ENCODE measurements at regions not wholly inside any gene's neighbourhood (a gene's known extent, or its start where the extent isn't known, plus 50 kb on each side); places are given as distances from the start of the nearest gene placed in this dataset.
"Not testable (repeated sequence)": the region's sequence is repeated elsewhere in the genome, so short reads cannot be mapped to it uniquely, and the experiment has no call there.

- intact Hi-C loops (cut with micrococcal nuclease), result no loop called here
Measured at GRCh38 chr21:35533893-35534292, 484.8 kb upstream of the RUNX1 start.

GRCh38 chr21:35530766-35531165, 481.7 kb upstream of the RUNX1 start:
- intact Hi-C loops (cut with micrococcal nuclease), result no loop called here

- intact Hi-C loops (cut with micrococcal nuclease), result loop anchor here (10.0 kb wide), 1 partner anchor 485 kb away; the partner anchor contains the start of gene RUNX1
Measured at GRCh38 chr21:35529171-35529863, 480.2 kb upstream of the RUNX1 start.

GRCh38 chr21:35528116-35529042, 479.3 kb upstream of the RUNX1 start:
- intact Hi-C loops (cut with micrococcal nuclease), result loop anchor here (10.0 kb wide), 1 partner anchor 484 kb away; the partner anchor contains the start of gene RUNX1

- intact Hi-C loops (cut with micrococcal nuclease), result loop anchor here (10.0 kb wide), 1 partner anchor 483 kb away; the partner anchor contains the start of gene RUNX1
Measured at GRCh38 chr21:35527358-35527757, 478.3 kb upstream of the RUNX1 start.

- intact Hi-C loops (cut with micrococcal nuclease), result loop anchor here (10.0 kb wide), 1 partner anchor 481 kb away; the partner anchor contains the start of gene RUNX1
Measured at GRCh38 chr21:35525443-35525842, 476.3 kb upstream of the RUNX1 start.

- intact Hi-C loops (cut with micrococcal nuclease), result loop anchor here (10.0 kb wide), 1 partner anchor 477 kb away; the partner anchor contains the start of gene RUNX1
Measured at GRCh38 chr21:35521852-35522505, 472.9 kb upstream of the RUNX1 start.

GRCh38 chr21:35521293-35521692, 472.2 kb upstream of the RUNX1 start:
- intact Hi-C loops (cut with micrococcal nuclease), result loop anchor here (10.0 kb wide), 1 partner anchor 476 kb away; the partner anchor contains the start of gene RUNX1

- intact Hi-C loops (cut with micrococcal nuclease), result loop anchor here (10.0 kb wide), 1 partner anchor 476 kb away; the partner anchor contains the start of gene RUNX1
Measured at GRCh38 chr21:35520856-35521255, 471.8 kb upstream of the RUNX1 start.

- intact Hi-C loops (cut with micrococcal nuclease), result loop anchor here (10.0 kb wide), 1 partner anchor 476 kb away; the partner anchor contains the start of gene RUNX1
Measured at GRCh38 chr21:35520302-35520701, 471.2 kb upstream of the RUNX1 start.

GRCh38 chr21:35517865-35518264, 468.8 kb upstream of the RUNX1 start:
- intact Hi-C loops (cut with micrococcal nuclease), result no loop called here

- intact Hi-C loops (cut with micrococcal nuclease), result not testable (repeated sequence)
Measured at GRCh38 chr21:35516292-35516691, 467.2 kb upstream of the RUNX1 start.

- intact Hi-C loops (cut with micrococcal nuclease), result no loop called here
Measured at GRCh38 chr21:35512346-35512745, 463.2 kb upstream of the RUNX1 start.

- intact Hi-C loops (cut with micrococcal nuclease), result no loop called here
Measured at GRCh38 chr21:35511696-35512162, 462.6 kb upstream of the RUNX1 start.

- intact Hi-C loops (cut with micrococcal nuclease), result no loop called here
Measured at GRCh38 chr21:35510957-35511695, 462.0 kb upstream of the RUNX1 start.

- intact Hi-C loops (cut with micrococcal nuclease), result no loop called here
Measured at GRCh38 chr21:35510294-35510693, 461.2 kb upstream of the RUNX1 start.

GRCh38 chr21:35509001-35509704, 460.1 kb upstream of the RUNX1 start:
- intact Hi-C loops (cut with micrococcal nuclease), result no loop called here

GRCh38 chr21:35508139-35508888, 459.2 kb upstream of the RUNX1 start:
- intact Hi-C loops (cut with micrococcal nuclease), result no loop called here

- intact Hi-C loops (cut with micrococcal nuclease), result no loop called here
Measured at GRCh38 chr21:35507181-35507759, 458.2 kb upstream of the RUNX1 start.
